T-cell (primary cell): ENCODE measurements at regions not wholly inside any gene's neighbourhood (a gene's known extent, or its start where the extent isn't known, plus 50 kb on each side); places are given as distances from the start of the nearest gene placed in this dataset.
"Not testable (repeated sequence)": the region's sequence is repeated elsewhere in the genome, so short reads cannot be mapped to it uniquely, and the experiment has no call there.

Source experiments
- ATAC-seq, 4 experiments: fragments of 200-7000 bp in 3 of 4; fragments of 150-1000 bp in 1 of 4; cut with Tn5 transposase; replicated peaks in 1 of 4; 1 replicate in 3 of 4; 2 replicates in 1 of 4; pipeline ENCODE4 v1.10.0; 2021; ENCODE audit warnings: moderate library complexity in 3 of 4, mild to moderate bottlenecking in 2 of 4, moderate number of reproducible peaks in 1 of 4
- CTCF ChIA-PET, 2 donors: fragments of 300-600 bp; sonication (Branson Sonifier 250); formaldehyde crosslinking; loops; one replicate each; lab custom pipeline; 2022; ENCODE audit warnings: antibody characterized with exemption in 2 of 2; lab: Charles Lee
- POLR2A ChIA-PET, 2 donors: fragments of 300-600 bp; sonication (Branson Sonifier 250); formaldehyde crosslinking; loops; one replicate each; lab custom pipeline; 2022; ENCODE audit warnings: antibody characterized with exemption in 2 of 2; lab: Charles Lee
- DNase-seq, 35 experiments: peaks; one replicate each; pipeline versions ENCODE4 v3.0.0 to v3.0.0-alpha.2; 2013 to 2023
- H3K27ac ChIP-seq: one replicate; pipeline ENCODE4 v1.5.1; 2013; ENCODE audit warnings: low read length
- H3K27me3 ChIP-seq, 2 experiments: replicated peaks in 1 of 2; 1 replicate in 1 of 2; 2 replicates in 1 of 2; pipeline versions ENCODE4 v1.6.1 to v1.7.0; 2013; ENCODE audit warnings: low read length in 1 of 2, mixed read lengths in 1 of 2; ENCODE audit not compliant: control insufficient read depth in 2 of 2, insufficient read depth in 2 of 2; ENCODE audit errors: extremely low read depth in 1 of 2
- H3K36me3 ChIP-seq, 2 donors: 1 replicate in 1 of 2; 2 replicates in 1 of 2; pipeline versions ENCODE4 v1.6.1 to v1.7.0; 2013; ENCODE audit warnings: low read length in 1 of 2; ENCODE audit not compliant: control insufficient read depth in 2 of 2, insufficient read depth in 1 of 2; ENCODE audit errors: extremely low read depth in 1 of 2
- H3K4me1 ChIP-seq, 2 experiments: 1 replicate in 1 of 2; 2 replicates in 1 of 2; pipeline versions ENCODE4 v1.6.1 to v1.7.0; 2013; ENCODE audit warnings: low read length in 2 of 2, mixed read lengths in 1 of 2; ENCODE audit not compliant: insufficient read depth in 2 of 2, control insufficient read depth in 1 of 2; ENCODE audit errors: extremely low read depth in 1 of 2
- H3K4me3 ChIP-seq, 2 donors: 1 replicate in 1 of 2; 2 replicates in 1 of 2; pipeline versions ENCODE4 v1.5.1 to v1.7.0; 2013; ENCODE audit warnings: mild to moderate bottlenecking in 2 of 2, low read length in 1 of 2, moderate library complexity in 1 of 2; ENCODE audit not compliant: control insufficient read depth in 1 of 2; ENCODE audit errors: extremely low read depth in 1 of 2
- H3K9me3 ChIP-seq: 2 replicates; pipeline ENCODE4 v1.7.0; 2013
- H3K27ac Mint-ChIP-seq, 2 donors: one replicate each; pipeline ENCODE4 v1.8.0; 2020 to 2021; ENCODE audit warnings: mild to moderate bottlenecking in 2 of 2, mixed read lengths in 2 of 2
- H3K27me3 Mint-ChIP-seq, 2 donors: one replicate each; pipeline ENCODE4 v1.8.0; 2021 to 2022; ENCODE audit warnings: mixed read lengths in 2 of 2
- H3K36me3 Mint-ChIP-seq: one replicate; pipeline ENCODE4 v1.8.0; 2021; ENCODE audit warnings: mixed read lengths
- H3K4me1 Mint-ChIP-seq, 3 donors: one replicate each; pipeline ENCODE4 v1.8.0; 2020 to 2022; ENCODE audit warnings: mixed read lengths in 3 of 3, mild to moderate bottlenecking in 1 of 3
- H3K4me3 Mint-ChIP-seq, 3 donors: one replicate each; pipeline ENCODE4 v1.8.0; 2020 to 2022; ENCODE audit warnings: mild to moderate bottlenecking in 3 of 3, mixed read lengths in 3 of 3, moderate library complexity in 3 of 3
- H3K9me3 Mint-ChIP-seq, 3 donors: one replicate each; pipeline ENCODE4 v1.8.0; 2020 to 2022; ENCODE audit warnings: mixed read lengths in 3 of 3
- WGBS: methylation state at CpG from one replicate; pipeline ENCODE4 v1.1.5; 2013; ENCODE audit warnings: missing lambda C conversion rate; ENCODE audit not compliant: insufficient coverage; 5-methylcytosine and 5-hydroxymethylcytosine counted together

GRCh38 chr11:42992594-42992993 lies 319.2 kb upstream of the API5 start:
- POLR2A ChIA-PET = no interaction called here
- Histone ChIP-seq H3K27me3 (no peaks in the 10 kb centered on the region), H3K36me3 (no peaks in the 10 kb centered on the region), H3K4me3 (no peak overlapping the region), H3K4me1 (no peaks in the 10 kb centered on the region), H3K9me3 (no peaks in the 10 kb centered on the region), H3K27ac (no peak overlapping the region)
- DNase-seq (no peak), ATAC-seq (no peak)
- no peak overlapping the region for H3K27ac Mint-ChIP-seq
- no peaks in the 10 kb centered on the region for H3K36me3 Mint-ChIP-seq
- CTCF ChIA-PET = no interaction called here
- no CpG with 5 or more reads among the region's 2 CpGs for WGBS
- H3K9me3 Mint-ChIP-seq = peaks cover 3 to 6% (median 3%) of the 10 kb centered on the region in 3 donors
- no peaks in the 10 kb centered on the region for H3K4me1 Mint-ChIP-seq
- H3K4me3 Mint-ChIP-seq = no peak overlapping the region
- H3K27me3 Mint-ChIP-seq = no peaks in the 10 kb centered on the region

GRCh38 chr11:42996421-42997307 lies 315.1 kb upstream of the API5 start:
- no peak overlapping the region for H3K4me3 ChIP-seq
- H3K9me3 Mint-ChIP-seq = no peaks in the 10 kb centered on the region
- no peaks in the 10 kb centered on the region for H3K27me3 Mint-ChIP-seq
- DNase-seq = no peak
- CTCF ChIA-PET = interaction anchor here in 1 of 2 donors (0.6 kb wide), 1 partner anchor 130 kb away, joined by 5 read pairs; no protein-coding TSS in a partner anchor
- no peak overlapping the region for H3K27ac Mint-ChIP-seq
- no peaks in the 10 kb centered on the region for H3K36me3 Mint-ChIP-seq
- ATAC-seq = no peak
- no peaks in the 10 kb centered on the region for H3K36me3 ChIP-seq
- no peaks in the 10 kb centered on the region for H3K4me1 ChIP-seq
- H3K4me3 Mint-ChIP-seq = no peak overlapping the region
- no peak overlapping the region for H3K27ac ChIP-seq
- H3K4me1 Mint-ChIP-seq = no peaks in the 10 kb centered on the region
- no peaks in the 10 kb centered on the region for H3K9me3 ChIP-seq
- POLR2A ChIA-PET = no interaction called here
- 62% methylated on average over 6 of the region's 9 CpGs for WGBS
- no peaks in the 10 kb centered on the region for H3K27me3 ChIP-seq

- H3K27me3 Mint-ChIP-seq, H3K36me3 Mint-ChIP-seq, H3K4me3 Mint-ChIP-seq, H3K36me3 ChIP-seq, H3K27me3 ChIP-seq, CTCF ChIA-PET, ATAC-seq, H3K27ac ChIP-seq, H3K4me3 ChIP-seq, POLR2A ChIA-PET, H3K27ac Mint-ChIP-seq, DNase-seq, H3K4me1 Mint-ChIP-seq, H3K4me1 ChIP-seq, H3K9me3 ChIP-seq: not testable (repeated sequence)
- peaks cover 16 to 17% (median 16%) of the 10 kb centered on the region in 3 donors for H3K9me3 Mint-ChIP-seq
- WGBS = 93% methylated on average over 6 of the region's 10 CpGs
Observed at GRCh38 chr11:43004879-43005278, 306.9 kb upstream of the API5 start.

- CTCF ChIA-PET = no interaction called here
- DNase-seq = no peak
- 14% methylated on average over 1 of the region's 4 CpGs for WGBS
- Histone ChIP-seq H3K27me3 (no peaks in the 10 kb centered on the region), H3K27ac (no peak overlapping the region), H3K36me3 (no peaks in the 10 kb centered on the region), H3K9me3 (no peaks in the 10 kb centered on the region), H3K4me3 (no peak overlapping the region), H3K4me1 (no peaks in the 10 kb centered on the region)
- Mint-ChIP-seq H3K36me3 (no peaks in the 10 kb centered on the region), H3K4me1 (no peaks in the 10 kb centered on the region), H3K27ac (no peak overlapping the region), H3K4me3 (no peak overlapping the region), H3K27me3 (no peaks in the 10 kb centered on the region), H3K9me3 (peaks cover 7 to 16% (median 10%) of the 10 kb centered on the region in 3 donors)
- ATAC-seq = no peak
- POLR2A ChIA-PET = no interaction called here
Observed at GRCh38 chr11:43010042-43010441, 301.8 kb upstream of the API5 start.

GRCh38 chr11:43012606-43013005 lies 299.2 kb upstream of the API5 start:
- Mint-ChIP-seq H3K27me3 (no peaks in the 10 kb centered on the region), H3K36me3 (no peaks in the 10 kb centered on the region), H3K4me1 (no peaks in the 10 kb centered on the region), H3K4me3 (no peak overlapping the region), H3K27ac (no peak overlapping the region), H3K9me3 (peaks cover 2 to 10% (median 6%) of the 10 kb centered on the region in 3 donors)
- H3K4me3 ChIP-seq = no peak overlapping the region
- ATAC-seq (no peak), DNase-seq (no peak)
- ChIA-PET CTCF (no interaction called here), POLR2A (no interaction called here)
- no peaks in the 10 kb centered on the region for H3K36me3 ChIP-seq
- no peaks in the 10 kb centered on the region for H3K9me3 ChIP-seq
- H3K27ac ChIP-seq = no peak overlapping the region
- no peaks in the 10 kb centered on the region for H3K27me3 ChIP-seq
- WGBS = 93% methylated on average over 2 of the region's 2 CpGs
- H3K4me1 ChIP-seq = no peaks in the 10 kb centered on the region

GRCh38 chr11:43021466-43021865 lies 290.3 kb upstream of the API5 start:
- Histone ChIP-seq H3K27me3 (no peaks in the 10 kb centered on the region), H3K4me3 (no peak overlapping the region), H3K36me3 (no peaks in the 10 kb centered on the region), H3K9me3 (no peaks in the 10 kb centered on the region), H3K27ac (no peak overlapping the region), H3K4me1 (no peaks in the 10 kb centered on the region)
- Mint-ChIP-seq H3K9me3 (peaks cover 0 to 14% (median 2%) of the 10 kb centered on the region in 3 donors), H3K36me3 (no peaks in the 10 kb centered on the region), H3K27ac (no peak overlapping the region), H3K4me3 (no peak overlapping the region), H3K27me3 (no peaks in the 10 kb centered on the region), H3K4me1 (no peaks in the 10 kb centered on the region)
- ChIA-PET CTCF (no interaction called here), POLR2A (no interaction called here)
- no peak for DNase-seq
- ATAC-seq = no peak
